Vagina (tissue), 2 donors: ENCODE measurements at regions not wholly inside any gene's neighbourhood (a gene's known extent, or its start where the extent isn't known, plus 50 kb on each side); places are given as distances from the start of the nearest gene placed in this dataset.

Experiments used
- POLR2A ChIP-seq, 2 donors: fragments of 450-650 bp; IDR thresholded peaks; one replicate each; pipeline ENCODE4 v1.6.1; 2017; ENCODE audit warnings: antibody characterized with exemption in 2 of 2, mild to moderate bottlenecking in 2 of 2, moderate library complexity in 2 of 2
- POLR2AphosphoS5 ChIP-seq, 2 donors: sonication (generic); formaldehyde crosslinking; IDR thresholded peaks; one replicate each; pipeline ENCODE4 v1.9.0; 2017; ENCODE audit warnings: antibody characterized with exemption in 2 of 2, mild to moderate bottlenecking in 2 of 2, low read depth in 1 of 2; ENCODE audit not compliant: insufficient read depth in 1 of 2

DNA sequence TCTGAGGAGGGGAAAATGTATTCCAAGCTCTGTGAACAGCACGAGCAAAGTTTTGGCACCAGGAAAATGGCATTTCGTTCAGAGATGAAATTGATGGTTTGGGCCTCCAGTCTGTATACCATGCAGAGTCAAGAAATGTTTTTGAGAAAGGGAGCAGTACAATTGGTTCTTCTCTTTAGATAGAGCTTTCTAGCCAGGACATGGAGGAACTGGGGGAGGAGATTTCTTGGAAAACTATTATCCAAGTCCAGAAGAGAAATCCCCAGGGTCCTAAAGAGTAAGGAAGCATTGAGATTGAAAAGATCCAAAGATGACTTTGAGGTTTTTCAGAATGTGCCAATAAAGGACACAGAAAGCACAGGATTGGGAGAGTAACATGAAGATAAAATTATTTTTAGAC is 432.4 kb downstream of the TNS1 start:
- no peak for TF ChIP-seq POLR2A (IDR thresholded peaks at IDR 0.05)
- no peak for TF ChIP-seq POLR2AphosphoS5 (IDR thresholded peaks at IDR 0.05; ENCODE audit: insufficient read depth in 1 of 2, low read depth in 1 of 2)
